Kidney (tissue), 13 donors: ENCODE measurements at regions not wholly inside any gene's neighbourhood (a gene's known extent, or its start where the extent isn't known, plus 50 kb on each side); places are given as distances from the start of the nearest gene placed in this dataset.

Experiments
- DNase-seq, 5 donors: peaks; one replicate each; pipeline ENCODE4 v3.0.0-alpha.2; 2013 to 2020
- FAIRE-seq: peaks from 2 replicates; lab custom pipeline; 2012; peaks lifted over from hg19 to GRCh38; lab: Jason Lieb, UNC
- H3K27ac ChIP-seq, 2 donors: one replicate each; pipeline ENCODE4 v1.7.0; 2013; ENCODE audit warnings: low read depth in 2 of 2, low read length in 2 of 2, inconsistent platforms in 1 of 2
- H3K27me3 ChIP-seq: one replicate; pipeline ENCODE4 v1.7.1; 2013; ENCODE audit warnings: low read length, inconsistent platforms; ENCODE audit not compliant: control insufficient read depth, insufficient read depth
- H3K36me3 ChIP-seq, 3 donors: one replicate each; pipeline versions ENCODE4 v1.7.0 to v1.7.1; 2013; ENCODE audit warnings: low read length in 3 of 3, control low read depth in 1 of 3, inconsistent platforms in 1 of 3; ENCODE audit not compliant: insufficient read depth in 3 of 3, control insufficient read depth in 2 of 3
- H3K4me1 ChIP-seq, 3 donors: one replicate each; pipeline versions ENCODE4 v1.7.0 to v1.7.1; 2013; ENCODE audit warnings: low read length in 3 of 3, inconsistent platforms in 1 of 3, low read depth in 1 of 3; ENCODE audit not compliant: control insufficient read depth in 2 of 3, insufficient read depth in 2 of 3
- H3K4me3 ChIP-seq, 3 donors: one replicate each; pipeline versions ENCODE4 v1.7.0 to v1.8.1; 2013; ENCODE audit warnings: low read length in 3 of 3, control low read depth in 1 of 3, inconsistent platforms in 1 of 3
- H3K9ac ChIP-seq, 3 donors: one replicate each; pipeline versions ENCODE4 v1.7.0 to v1.7.1; 2013; ENCODE audit warnings: low read length in 3 of 3, control low read depth in 1 of 3, inconsistent platforms in 1 of 3
- H3K9me3 ChIP-seq, 3 donors: one replicate each; pipeline versions ENCODE4 v1.7.0 to v1.7.1; 2013; ENCODE audit warnings: low read length in 3 of 3, control low read depth in 1 of 3, inconsistent platforms in 1 of 3; ENCODE audit not compliant: control insufficient read depth in 2 of 3, insufficient read depth in 1 of 3
- CTCF ChIP-seq: IDR thresholded peaks from 3 replicates; pipeline ENCODE4 v1.5.1; 2012; ENCODE audit warnings: mild to moderate bottlenecking, moderate library complexity, borderline replicate concordance; ENCODE audit not compliant: insufficient read depth; ENCODE audit errors: extremely low read depth
- intact Hi-C: fragments of 100-400 bp; cut with DNase I; formaldehyde crosslinking; loops from one replicate; pipeline ENCODE4 v1.11.1; 2022
- donor health status: control.
- donor health status: control.
- donor health status: control.
- donor health status: control.
- donor health status: control.
- donor health status: DM: yes; HTN: yes; CAD: no.
- donor health status: Normal renal cell carcinoma (clear cell type).

GRCh38 chr22:49197505-49197904 lies 630.2 kb downstream of the BRD1 start:
- intact Hi-C loops, result no loop called here
- no peak for TF ChIP-seq CTCF
- peak; percentile 25 to 66 (median 33) for DNase-seq
- H3K27ac ChIP-seq, result no peak overlapping the region
- H3K4me3 ChIP-seq, result no peak overlapping the region
- no peaks in the 10 kb centered on the region for H3K9me3 ChIP-seq
- FAIRE-seq, result no peak
- no peaks in the 10 kb centered on the region for H3K4me1 ChIP-seq
- H3K27me3 ChIP-seq, result peaks cover 3% of the 10 kb centered on the region
- H3K9ac ChIP-seq, result no peak overlapping the region
- no peaks in the 10 kb centered on the region for H3K36me3 ChIP-seq

GRCh38 chr22:49196046-49196511 lies 631.6 kb downstream of the BRD1 start:
- DNase-seq (peak in 1 of 5 donors; percentile 37), FAIRE-seq (no peak)
- Histone ChIP-seq H3K27ac (no peak overlapping the region), H3K4me1 (no peaks in the 10 kb centered on the region), H3K9me3 (no peaks in the 10 kb centered on the region), H3K4me3 (no peak overlapping the region), H3K27me3 (peaks cover 3% of the 10 kb centered on the region), H3K36me3 (no peaks in the 10 kb centered on the region), H3K9ac (no peak overlapping the region)
- no peak for TF ChIP-seq CTCF
- intact Hi-C loops, result no loop called here

- no peaks in the 10 kb centered on the region for H3K4me1 ChIP-seq
- peak in 1 of 5 donors; percentile 30 for DNase-seq
- H3K9ac ChIP-seq, result no peak overlapping the region
- FAIRE-seq, result no peak
- H3K9me3 ChIP-seq, result no peaks in the 10 kb centered on the region
- H3K4me3 ChIP-seq, result no peak overlapping the region
- no peaks in the 10 kb centered on the region for H3K36me3 ChIP-seq
- intact Hi-C loops, result no loop called here
- H3K27me3 ChIP-seq, result peaks cover 3% of the 10 kb centered on the region
- no peak overlapping the region for H3K27ac ChIP-seq
- TF ChIP-seq CTCF, result no peak
Observed at GRCh38 chr22:49195636-49196035, 632.0 kb downstream of the BRD1 start.

- no peaks in the 10 kb centered on the region for H3K4me1 ChIP-seq
- H3K9me3 ChIP-seq, result no peaks in the 10 kb centered on the region
- H3K27ac ChIP-seq, result no peak overlapping the region
- TF ChIP-seq CTCF, result no peak
- H3K27me3 ChIP-seq, result peaks cover 3% of the 10 kb centered on the region
- no peak overlapping the region for H3K9ac ChIP-seq
- intact Hi-C loops, result no loop called here
- no peak overlapping the region for H3K4me3 ChIP-seq
- FAIRE-seq (no peak), DNase-seq (peak in 1 of 5 donors; percentile 44)
- H3K36me3 ChIP-seq, result no peaks in the 10 kb centered on the region
Observed at GRCh38 chr22:49193901-49194465, 633.7 kb downstream of the BRD1 start.
